ENCODE measurements at regions not wholly inside any gene's neighbourhood (a gene's known extent, or its start where the extent isn't known, plus 50 kb on each side); places are given as distances from the start of the nearest gene placed in this dataset.

GRCh38 chr2:111235192-111236015 is 114.7 kb downstream of the BCL2L11 start:
- H3K4me3 ChIP-seq (replicated peaks in 1 of 3): no peak overlapping the region
- no peaks in the 10 kb centered on the region for H3K27me3 ChIP-seq
- peaks cover 18 to 23% of the 10 kb centered on the region in 2 donors for H3K4me1 ChIP-seq
- DNase-seq: peak in 1 of 2 donors; percentile 35
- no peaks in the 10 kb centered on the region for H3K36me3 ChIP-seq
- H3K9me3 ChIP-seq: no peaks in the 10 kb centered on the region
- intact Hi-C loops (cut with DNase I): no loop called here
- TF ChIP-seq CTCF (IDR thresholded peaks at IDR 0.05) (no peak), POLR2A (IDR thresholded peaks at IDR 0.05) (no peak)
- 67 to 70% methylated on average over 13 of the region's 13 CpGs for WGBS, 2 donors
- H3K27ac ChIP-seq: peak overlapping the region; percentile 51 to 76 (median 64)

GRCh38 chr2:111236025-111236424 is 115.3 kb downstream of the BCL2L11 start:
- intact Hi-C loops (cut with DNase I): no loop called here
- TF ChIP-seq POLR2A (IDR thresholded peaks at IDR 0.05) (peak in 1 of 2 donors; percentile 29), CTCF (IDR thresholded peaks at IDR 0.05) (no peak)
- Histone ChIP-seq H3K9me3 (no peaks in the 10 kb centered on the region), H3K27me3 (no peaks in the 10 kb centered on the region), H3K27ac (peak overlapping the region; percentile 51 to 76 (median 64)), H3K4me3 (replicated peaks in 1 of 3) (no peak overlapping the region), H3K4me1 (peaks cover 18 to 23% of the 10 kb centered on the region in 2 donors), H3K36me3 (no peaks in the 10 kb centered on the region)
- peak; percentile 96 to 97 for DNase-seq
- WGBS, 2 donors: 34 to 39% methylated on average over 3 of the region's 3 CpGs

- no peak for TF ChIP-seq CTCF (IDR thresholded peaks at IDR 0.05)
- no peak for TF ChIP-seq POLR2A (IDR thresholded peaks at IDR 0.05)
- no peaks in the 10 kb centered on the region for H3K36me3 ChIP-seq
- intact Hi-C loops (cut with DNase I): no loop called here
- H3K4me1 ChIP-seq: peaks cover 18 to 23% of the 10 kb centered on the region in 2 donors
- no peak overlapping the region for H3K4me3 ChIP-seq (replicated peaks in 1 of 3)
- H3K9me3 ChIP-seq: no peaks in the 10 kb centered on the region
- DNase-seq: no peak
- no peak overlapping the region for H3K27ac ChIP-seq
- no peaks in the 10 kb centered on the region for H3K27me3 ChIP-seq
- WGBS, 2 donors: 90 to 91% methylated on average over 2 of the region's 2 CpGs
Measured at GRCh38 chr2:111238296-111238695, 117.6 kb downstream of the BCL2L11 start.

GRCh38 chr2:111239107-111239506 is 118.4 kb downstream of the BCL2L11 start:
- intact Hi-C loops (cut with DNase I): no loop called here
- H3K9me3 ChIP-seq: no peaks in the 10 kb centered on the region
- WGBS, 2 donors: 96% methylated on average over 4 of the region's 4 CpGs
- peaks cover 18 to 23% of the 10 kb centered on the region in 2 donors for H3K4me1 ChIP-seq
- H3K27me3 ChIP-seq: no peaks in the 10 kb centered on the region
- no peak overlapping the region for H3K4me3 ChIP-seq (replicated peaks in 1 of 3)
- H3K36me3 ChIP-seq: no peaks in the 10 kb centered on the region
- TF ChIP-seq CTCF (IDR thresholded peaks at IDR 0.05) (no peak), POLR2A (IDR thresholded peaks at IDR 0.05) (no peak)
- H3K27ac ChIP-seq: no peak overlapping the region
- DNase-seq: no peak

- no peak overlapping the region for H3K27ac ChIP-seq
- H3K4me1 ChIP-seq: peaks cover 18 to 23% of the 10 kb centered on the region in 2 donors
- H3K9me3 ChIP-seq: no peaks in the 10 kb centered on the region
- intact Hi-C loops (cut with DNase I): no loop called here
- H3K4me3 ChIP-seq (replicated peaks in 1 of 3): no peak overlapping the region
- 82 to 93% methylated on average over 3 of the region's 3 CpGs for WGBS, 2 donors
- no peak for DNase-seq
- TF ChIP-seq POLR2A (IDR thresholded peaks at IDR 0.05): no peak
- no peak for TF ChIP-seq CTCF (IDR thresholded peaks at IDR 0.05)
- H3K36me3 ChIP-seq: no peaks in the 10 kb centered on the region
- H3K27me3 ChIP-seq: no peaks in the 10 kb centered on the region
Measured at GRCh38 chr2:111239581-111240249, 119.0 kb downstream of the BCL2L11 start.

Measured in thyroid gland (tissue), 4 donors.